Activated T-cell treated with anti-CD3 and anti-CD28 coated beads for 48 hours (primary cell): ENCODE measurements at regions not wholly inside any gene's neighbourhood (a gene's known extent, or its start where the extent isn't known, plus 50 kb on each side); places are given as distances from the start of the nearest gene placed in this dataset.

Experiments
- DNase-seq: peaks from one replicate; pipeline ENCODE4 v3.0.0-alpha.2; 2020; ENCODE audit warnings: low read depth

DNA sequence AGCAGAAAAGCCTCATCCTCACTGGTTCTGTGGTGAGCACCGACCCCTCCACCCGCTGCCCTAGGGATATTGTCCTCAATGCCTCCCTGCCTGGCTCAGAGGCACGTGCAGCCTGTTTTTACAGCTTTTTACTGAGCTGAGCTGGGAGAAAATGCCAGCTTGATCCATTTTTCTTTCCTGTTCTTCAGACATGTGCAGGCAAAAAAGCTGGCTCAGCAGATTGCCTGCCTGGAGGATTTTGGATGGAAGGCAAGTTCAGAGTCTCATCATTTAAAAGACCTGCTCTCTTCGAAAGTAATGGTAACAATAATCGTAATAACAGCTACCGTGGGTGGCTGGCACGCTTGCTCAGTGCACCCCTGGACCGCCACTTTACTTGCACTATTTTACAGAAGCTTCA is 135.0 kb upstream of the SMIM23 start:
- no peak for DNase-seq

DNA sequence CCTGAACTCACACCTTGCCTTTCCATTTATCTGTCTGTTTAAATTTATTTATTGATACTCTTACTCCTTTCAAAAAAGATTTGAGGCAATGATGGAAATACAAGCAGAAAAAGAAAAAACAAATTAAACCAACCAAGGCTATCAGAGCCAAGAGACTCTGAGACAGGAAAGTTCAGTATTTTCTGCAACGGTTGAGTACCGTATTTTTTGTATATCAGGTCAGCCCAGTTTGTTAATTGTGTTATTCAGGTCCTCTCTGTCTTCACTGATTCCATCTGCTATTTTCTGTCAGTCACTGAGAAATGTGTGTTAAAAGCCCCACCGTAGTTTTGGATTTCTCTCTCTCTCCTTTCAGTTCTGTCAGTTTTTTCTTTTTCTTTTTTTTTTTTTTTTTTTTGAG is 134.5 kb upstream of the SMIM23 start:
- no peak for DNase-seq

GRCh38 chr5:171654881-171655280 is 130.7 kb upstream of the SMIM23 start:
- DNase-seq, result no peak

GRCh38 chr5:171657473-171657872 is 128.1 kb upstream of the SMIM23 start:
- no peak for DNase-seq

DNA sequence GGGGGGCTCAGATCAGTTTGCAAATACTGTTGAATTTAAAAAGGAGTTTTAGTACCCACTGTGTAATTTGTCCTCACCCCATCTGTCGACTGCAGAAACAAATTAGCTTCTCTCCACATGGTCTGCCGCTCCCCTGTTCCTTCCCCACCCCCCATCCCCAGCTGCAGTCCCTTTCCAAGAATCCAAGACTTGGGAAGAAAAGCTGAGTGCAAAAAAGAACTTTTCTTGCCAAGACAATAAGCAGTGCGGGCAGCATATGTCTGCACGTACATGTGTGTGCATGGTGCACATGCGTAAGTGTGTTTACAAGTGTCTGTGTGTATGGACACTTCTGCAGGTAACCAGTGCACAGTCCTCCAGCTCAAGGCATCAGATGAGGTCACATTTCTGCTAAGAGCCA is 125.7 kb upstream of the SMIM23 start:
- no peak for DNase-seq

DNA sequence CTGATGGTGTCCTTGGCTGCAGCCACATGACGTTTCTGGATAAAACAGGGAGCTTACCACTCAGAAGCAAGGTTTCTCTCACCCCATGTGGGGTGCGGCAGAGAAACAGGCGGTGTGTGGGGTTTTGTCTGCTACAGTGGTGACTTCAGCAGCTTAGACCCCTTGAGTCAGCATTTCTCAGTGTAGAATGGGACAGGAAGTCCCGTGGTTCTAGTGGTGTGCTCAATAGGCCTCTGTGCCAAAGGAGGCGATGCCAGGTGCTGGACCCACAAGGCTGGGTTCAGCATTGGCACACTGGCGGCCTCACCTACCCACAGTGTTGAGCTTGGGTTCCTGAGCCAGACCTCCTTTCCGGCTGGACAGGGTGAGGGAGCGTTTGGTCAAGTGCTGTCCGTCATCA is 125.2 kb upstream of the SMIM23 start:
- no peak for DNase-seq

- DNase-seq, result no peak
Measured at GRCh38 chr5:171661143-171661542, 124.5 kb upstream of the SMIM23 start.

DNA sequence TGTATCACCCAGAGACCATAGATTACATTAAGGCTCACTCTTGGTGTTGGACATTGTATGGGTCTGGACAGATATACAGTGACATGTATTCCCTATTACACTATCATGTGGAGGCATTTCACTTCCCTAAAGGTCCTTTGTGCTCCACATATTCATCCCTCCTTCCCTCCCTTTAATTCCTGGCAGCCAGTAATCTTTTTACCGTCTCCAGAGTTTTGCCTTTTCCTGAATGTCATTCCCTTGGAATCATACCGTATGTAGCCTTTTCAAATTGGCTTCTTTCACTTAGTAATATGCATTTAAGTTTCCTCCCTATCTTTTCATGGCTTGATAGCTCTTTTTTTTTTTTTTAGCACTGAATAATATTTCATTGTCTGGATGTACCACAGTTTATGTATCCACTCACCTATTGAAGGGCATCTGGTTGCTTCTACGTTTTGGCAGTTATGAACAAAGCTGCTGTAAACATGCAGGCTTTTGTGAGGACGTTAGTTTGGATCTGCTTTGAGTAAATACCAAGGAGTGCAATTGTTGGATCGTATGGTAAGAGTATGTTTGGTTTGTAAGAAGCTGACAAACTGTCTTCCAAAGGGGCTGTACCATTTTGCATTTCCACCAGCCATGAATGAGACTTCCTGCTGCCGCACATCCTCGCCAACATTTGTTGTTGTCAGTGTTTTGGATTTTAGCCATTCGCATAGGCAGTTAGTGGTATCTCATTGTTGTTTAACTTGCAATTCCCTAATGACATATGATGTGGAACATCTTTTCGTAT is 122.1 kb upstream of the SMIM23 start:
- DNase-seq, result no peak

DNA sequence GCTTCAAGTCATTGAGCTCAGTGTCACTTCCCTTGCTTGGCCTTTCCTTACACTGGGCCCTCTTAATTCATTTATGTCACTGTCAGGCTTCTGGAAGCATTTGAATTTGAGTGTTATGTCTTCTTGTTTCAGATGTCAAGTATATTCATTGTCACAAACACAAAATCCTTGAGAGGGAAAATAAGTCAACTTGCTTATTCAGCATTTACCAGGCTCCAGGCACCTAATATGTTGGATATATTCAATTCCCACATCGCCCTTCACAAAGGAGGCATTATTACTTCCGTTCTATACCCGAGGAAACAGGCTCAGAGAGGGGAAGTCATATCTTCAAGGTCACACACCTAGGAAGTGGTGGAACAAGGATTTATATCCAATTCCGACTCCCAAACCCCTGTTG is 121.1 kb upstream of the SMIM23 start:
- DNase-seq, result no peak

- DNase-seq, result no peak
Measured at GRCh38 chr5:171666815-171667214, 118.8 kb upstream of the SMIM23 start.

DNA sequence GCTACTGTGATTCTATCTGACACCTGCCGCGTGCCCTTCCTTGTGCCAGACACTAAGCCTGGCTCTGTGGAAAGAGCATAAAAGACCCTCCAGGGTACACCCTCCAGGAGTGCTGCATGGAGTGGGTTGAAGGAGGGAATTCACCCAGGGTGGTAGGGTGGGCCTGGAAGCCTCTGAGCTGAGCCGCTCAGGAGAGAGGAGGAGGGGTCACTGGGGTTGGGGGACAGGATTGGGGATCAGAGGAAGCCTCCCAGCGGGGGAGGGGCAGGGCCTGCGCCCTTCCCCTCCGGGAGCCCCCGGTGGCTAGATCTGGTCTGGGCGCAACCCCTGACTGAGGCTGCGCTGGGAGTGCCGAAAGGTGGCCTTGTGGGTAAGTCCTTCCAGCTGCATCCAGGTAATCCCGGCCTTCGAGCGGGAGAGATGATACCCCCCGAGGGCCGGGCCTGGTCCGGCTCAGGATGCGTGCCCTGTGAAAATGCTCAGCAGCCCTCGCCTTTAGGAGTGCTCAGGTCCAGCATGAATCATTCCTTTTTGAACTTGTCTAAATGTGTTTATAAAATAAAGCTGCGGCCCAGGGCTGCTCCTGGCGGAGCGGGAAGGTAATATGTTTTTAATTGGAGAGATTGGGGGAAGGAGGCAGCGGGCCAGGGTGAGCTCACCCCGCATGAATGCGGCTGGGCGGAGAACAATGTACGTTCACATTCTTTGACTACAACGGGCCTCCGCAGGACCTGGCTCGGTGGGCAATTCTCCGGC is 118.1 kb upstream of the SMIM23 start:
- no peak for DNase-seq

DNA sequence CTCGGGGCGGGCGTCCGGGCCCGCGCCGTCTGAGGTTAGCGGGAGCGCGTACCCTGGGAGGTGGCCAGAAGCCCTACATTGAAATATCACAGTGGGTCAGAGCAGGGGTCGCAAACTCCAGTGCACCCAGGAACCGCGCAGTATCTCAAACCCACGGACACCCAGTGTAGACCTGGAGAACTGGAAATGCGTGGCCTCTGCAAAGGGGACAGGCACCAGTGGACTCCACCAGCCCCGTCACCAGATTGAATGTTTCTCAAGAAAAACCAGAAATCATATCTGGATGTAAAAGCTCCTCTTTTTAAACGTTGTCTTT is 117.6 kb upstream of the SMIM23 start:
- no peak for DNase-seq

DNA sequence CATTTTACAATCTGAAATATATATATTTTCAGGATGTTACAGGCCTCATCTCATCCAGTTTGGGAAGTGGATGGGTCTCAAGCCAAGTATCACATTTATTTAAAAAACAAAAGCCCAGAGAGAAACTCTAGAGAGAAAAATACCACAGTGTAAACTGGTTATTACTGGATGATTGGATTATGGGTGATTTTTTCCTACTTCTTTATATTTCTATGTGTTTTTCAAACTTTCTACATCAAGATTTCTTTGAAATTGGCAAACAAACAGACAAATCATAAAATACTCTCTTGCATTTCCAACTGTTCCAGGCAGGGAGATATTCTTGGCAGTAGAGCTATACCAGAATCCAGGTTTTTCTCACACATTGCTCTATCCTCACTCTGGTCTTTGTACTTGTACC is 116.0 kb upstream of the SMIM23 start:
- no peak for DNase-seq

DNA sequence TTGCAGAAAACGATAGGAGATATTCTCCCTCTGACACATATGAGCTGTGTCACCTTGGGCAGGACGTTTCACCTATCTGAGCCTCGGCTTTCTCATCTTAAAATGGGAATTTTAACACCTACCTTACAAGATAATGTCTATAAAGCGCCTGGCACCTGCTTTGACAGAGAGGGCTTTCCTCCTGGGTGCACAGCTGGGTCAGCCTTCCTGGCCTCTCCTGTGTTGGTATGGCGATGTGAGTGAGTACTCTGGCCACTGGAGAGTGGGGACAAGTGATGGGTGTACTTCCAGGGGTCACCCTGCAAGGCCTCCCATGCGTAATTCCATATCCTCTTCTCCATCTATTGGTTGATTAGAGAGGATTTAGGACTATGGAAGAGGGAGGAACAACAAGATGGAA is 113.1 kb upstream of the SMIM23 start:
- no peak for DNase-seq

- DNase-seq, result no peak
Measured at GRCh38 chr5:171673328-171673727, 112.3 kb upstream of the SMIM23 start.

DNA sequence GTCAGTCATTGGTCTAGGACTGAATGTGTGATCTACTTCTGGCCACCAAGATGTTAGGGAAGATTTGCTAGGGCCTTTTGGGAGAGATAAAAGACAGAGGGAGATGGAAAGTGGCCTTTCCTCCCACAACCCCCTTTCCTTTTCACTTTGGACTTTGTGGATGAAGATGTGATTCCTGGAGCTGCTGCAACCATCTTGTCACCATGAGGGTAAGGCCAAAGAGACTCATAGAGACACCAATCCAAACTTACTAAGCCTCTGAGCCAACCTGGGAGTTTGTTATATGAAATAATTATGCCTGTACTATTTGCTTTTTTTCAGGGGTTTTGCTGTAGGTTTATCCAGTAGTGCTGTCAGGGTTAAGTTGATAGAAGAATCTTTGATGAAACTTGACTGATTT is 111.8 kb upstream of the SMIM23 start:
- no peak for DNase-seq

DNA sequence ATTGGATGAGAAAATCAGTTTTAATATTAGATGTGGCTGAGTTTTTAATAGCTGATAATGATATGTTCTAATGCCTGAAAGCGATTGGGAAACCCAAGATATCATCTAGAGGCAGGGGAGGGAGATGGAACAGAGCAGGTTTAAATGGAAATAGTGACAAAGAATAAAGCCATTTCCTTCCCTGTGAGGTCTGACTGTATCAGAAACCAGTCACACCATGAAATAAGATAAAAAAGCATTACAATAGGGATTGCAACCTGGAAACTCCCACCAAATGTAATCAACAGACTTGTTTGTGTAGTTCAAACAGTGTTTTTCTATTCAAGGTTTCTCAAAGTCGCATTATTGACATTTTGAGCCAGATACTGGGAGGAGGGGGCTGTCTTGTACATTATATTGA is 110.1 kb upstream of the SMIM23 start:
- no peak for DNase-seq

GRCh38 chr5:171676286-171676944 is 109.2 kb upstream of the SMIM23 start:
- no peak for DNase-seq

GRCh38 chr5:171678646-171679045 is 107.0 kb upstream of the SMIM23 start:
- DNase-seq, result no peak

DNA sequence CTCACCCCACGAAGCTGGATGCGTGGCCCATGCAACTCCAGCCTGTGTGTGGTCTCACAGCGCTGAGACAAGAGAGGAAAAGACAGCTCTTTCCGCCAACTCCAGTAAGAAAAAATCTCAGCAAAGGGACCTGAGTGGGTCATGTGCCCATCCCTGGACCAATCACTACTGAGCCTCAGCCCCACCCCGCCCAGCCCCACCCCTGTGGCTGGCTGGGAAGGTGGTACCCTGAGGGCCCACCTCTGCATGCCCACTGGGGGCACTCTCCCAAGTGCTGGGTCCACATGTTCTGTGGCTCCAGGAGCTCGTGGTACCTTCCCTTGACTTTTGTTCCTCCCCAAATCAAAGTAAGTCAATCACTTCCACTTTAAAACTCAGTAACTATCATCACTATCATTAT is 105.1 kb upstream of the SMIM23 start:
- no peak for DNase-seq

- no peak for DNase-seq
Measured at GRCh38 chr5:171681061-171681460, 104.6 kb upstream of the SMIM23 start.

DNA sequence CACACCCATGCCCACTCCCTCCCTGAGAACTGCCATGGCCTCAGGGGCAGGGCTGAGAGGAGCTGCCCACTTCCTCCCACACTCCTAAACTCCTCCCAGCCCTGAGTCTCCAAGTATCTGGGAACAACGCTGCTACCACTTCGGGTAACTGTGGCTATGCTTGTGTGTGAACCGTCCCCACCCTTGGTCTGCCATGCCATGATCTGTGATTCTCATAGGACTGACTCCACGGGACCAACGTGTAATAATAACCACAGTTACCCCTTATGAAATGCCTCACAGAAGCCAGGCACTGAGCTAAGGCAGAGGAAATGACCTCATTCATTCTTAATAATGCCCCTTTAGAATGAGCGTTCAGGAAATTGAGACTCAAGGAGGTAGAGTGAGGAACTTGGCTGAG is 103.9 kb upstream of the SMIM23 start:
- DNase-seq, result no peak

DNA sequence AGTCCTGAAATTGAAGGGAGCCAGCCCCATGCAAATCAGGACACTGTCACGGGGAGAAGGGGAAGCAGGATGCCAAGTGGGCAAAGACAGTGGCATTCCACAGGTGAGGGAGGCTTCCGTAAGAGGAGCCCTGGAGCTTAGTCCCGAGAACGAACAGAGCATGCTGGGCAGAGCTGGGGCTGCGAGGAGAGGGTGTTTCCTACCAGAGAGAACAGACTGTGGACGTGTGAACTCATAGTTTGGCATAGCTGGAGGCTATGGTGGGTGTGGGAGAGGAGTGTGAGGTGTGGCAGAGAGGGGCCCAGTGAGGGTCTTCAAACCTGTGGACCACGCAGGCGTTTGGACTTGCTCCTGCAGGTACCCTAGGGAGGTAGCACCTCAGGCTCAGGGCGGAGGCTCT is 102.8 kb upstream of the SMIM23 start:
- no peak for DNase-seq
